Mucosa of stomach (tissue), 1 donor: ENCODE measurements at regions not wholly inside any gene's neighbourhood (a gene's known extent, or its start where the extent isn't known, plus 50 kb on each side); places are given as distances from the start of the nearest gene placed in this dataset.
"Not testable (repeated sequence)": the region's sequence is repeated elsewhere in the genome, so short reads cannot be mapped to it uniquely, and the experiment has no call there.

Source experiments
- H3K27me3 ChIP-seq: one replicate; pipeline ENCODE4 v1.7.0; 2013; ENCODE audit warnings: mild to moderate bottlenecking, low read length; ENCODE audit not compliant: control insufficient read depth, insufficient read depth
- H3K36me3 ChIP-seq: one replicate; pipeline ENCODE4 v1.7.0; 2013; ENCODE audit warnings: low read length; ENCODE audit not compliant: control insufficient read depth, insufficient read depth
- H3K4me1 ChIP-seq: one replicate; pipeline ENCODE4 v1.7.0; 2013; ENCODE audit warnings: mild to moderate bottlenecking, low read length; ENCODE audit not compliant: control insufficient read depth, insufficient read depth
- H3K4me3 ChIP-seq: one replicate; pipeline ENCODE4 v1.7.0; 2013; ENCODE audit warnings: low read length
- H3K9ac ChIP-seq: one replicate; pipeline ENCODE4 v1.7.0; 2013; ENCODE audit warnings: mild to moderate bottlenecking, low read length, moderate library complexity
- H3K9me3 ChIP-seq: one replicate; pipeline ENCODE4 v1.7.0; 2013; ENCODE audit warnings: mild to moderate bottlenecking, low read length, moderate library complexity; ENCODE audit not compliant: control insufficient read depth
- donor health status: Pancreatic carcinoma.

DNA sequence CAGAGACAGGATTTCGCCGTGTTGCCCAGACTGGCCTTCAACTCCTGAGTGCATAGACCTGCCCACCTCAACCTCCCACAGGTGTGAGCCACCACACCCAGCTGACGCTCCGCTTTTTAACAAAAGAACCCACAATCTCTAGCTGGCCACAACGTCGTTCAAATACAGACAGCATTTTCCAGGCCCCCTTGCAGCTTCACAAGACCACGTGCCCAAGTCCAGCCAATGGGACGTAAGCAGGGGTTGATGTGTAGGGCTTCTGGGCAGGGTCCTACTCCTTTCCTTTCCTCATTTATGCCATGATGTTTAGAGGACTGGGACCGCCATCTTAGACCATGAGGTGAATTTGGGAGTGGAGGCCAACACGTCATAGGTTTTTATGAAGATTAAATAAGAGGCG, 81.0 kb downstream of the TFAP2C start:
- H3K9me3 ChIP-seq: no peaks in the 10 kb centered on the region
- H3K36me3 ChIP-seq: no peaks in the 10 kb centered on the region
- H3K27me3 ChIP-seq: no peaks in the 10 kb centered on the region
- H3K4me1 ChIP-seq: no peaks in the 10 kb centered on the region
- H3K4me3 ChIP-seq: no peak overlapping the region
- no peak overlapping the region for H3K9ac ChIP-seq

DNA sequence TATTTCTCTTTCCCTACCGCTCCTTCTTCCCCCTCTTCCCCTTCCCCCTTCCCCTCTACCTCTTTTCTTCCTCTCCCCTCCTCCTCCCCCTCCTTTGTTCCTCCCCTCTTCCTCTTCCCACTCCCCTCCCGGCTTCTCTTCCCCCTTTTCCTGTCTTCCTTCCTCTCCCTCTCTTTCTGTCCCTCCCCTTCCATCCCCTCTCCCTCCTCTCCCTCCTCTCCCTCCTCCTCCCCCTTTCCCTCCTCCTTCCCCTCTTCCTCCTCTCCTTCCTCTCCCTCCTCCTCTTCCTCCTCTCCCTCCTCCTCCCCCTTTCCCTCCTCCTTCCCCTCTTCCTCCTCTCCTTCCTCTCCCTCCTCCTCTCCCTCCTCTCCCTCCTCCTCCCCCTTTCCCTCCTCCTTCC, 81.5 kb downstream of the TFAP2C start:
- H3K4me1 ChIP-seq, H3K9ac ChIP-seq, H3K27me3 ChIP-seq, H3K9me3 ChIP-seq, H3K36me3 ChIP-seq, H3K4me3 ChIP-seq: not testable (repeated sequence)

DNA sequence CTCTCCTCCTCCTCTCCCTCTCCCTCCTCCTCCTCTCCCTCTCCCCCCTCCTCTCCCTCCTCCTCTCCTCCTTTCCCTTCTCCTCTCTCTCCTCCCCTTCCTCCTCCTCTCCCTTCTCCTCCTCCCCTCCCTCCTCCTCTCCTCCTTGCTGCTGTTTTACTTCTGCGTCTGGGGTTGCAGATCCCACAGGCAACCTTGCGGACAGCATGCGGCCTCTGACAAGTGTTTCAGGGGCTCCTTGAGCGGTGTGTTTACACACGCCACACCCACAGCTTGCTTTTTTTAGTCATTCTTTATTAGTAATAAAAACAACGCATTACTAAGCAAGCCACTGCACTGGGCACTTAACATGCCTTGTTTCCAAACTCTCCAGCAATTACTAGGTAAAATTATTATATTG, 81.9 kb downstream of the TFAP2C start:
- no peaks in the 10 kb centered on the region for H3K27me3 ChIP-seq
- no peak overlapping the region for H3K4me3 ChIP-seq
- H3K4me1 ChIP-seq: no peaks in the 10 kb centered on the region
- no peaks in the 10 kb centered on the region for H3K36me3 ChIP-seq
- H3K9me3 ChIP-seq: no peaks in the 10 kb centered on the region
- no peak overlapping the region for H3K9ac ChIP-seq

DNA sequence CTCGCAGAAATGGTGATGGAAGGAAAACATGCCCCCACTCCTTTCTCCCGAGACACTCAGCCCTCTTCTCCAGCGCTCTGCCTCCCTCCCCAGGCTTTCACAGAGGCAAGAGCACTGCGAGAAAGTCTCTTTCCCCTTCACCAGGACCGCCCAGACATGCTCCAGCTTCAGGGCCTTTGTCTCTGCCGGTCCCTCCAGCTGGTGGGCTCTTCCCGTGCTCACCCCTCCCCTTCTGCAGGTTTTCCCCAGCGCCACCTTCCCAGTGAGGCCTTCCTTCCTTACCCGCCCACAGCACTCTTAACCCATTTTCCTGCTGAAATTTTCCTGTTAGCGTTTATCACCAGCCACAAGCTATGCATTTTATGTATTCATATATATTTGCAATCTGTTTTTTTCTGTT, 86.2 kb downstream of the TFAP2C start:
- H3K9ac ChIP-seq: no peak overlapping the region
- H3K27me3 ChIP-seq: no peaks in the 10 kb centered on the region
- H3K9me3 ChIP-seq: no peaks in the 10 kb centered on the region
- no peak overlapping the region for H3K4me3 ChIP-seq
- H3K4me1 ChIP-seq: no peaks in the 10 kb centered on the region
- H3K36me3 ChIP-seq: no peaks in the 10 kb centered on the region

DNA sequence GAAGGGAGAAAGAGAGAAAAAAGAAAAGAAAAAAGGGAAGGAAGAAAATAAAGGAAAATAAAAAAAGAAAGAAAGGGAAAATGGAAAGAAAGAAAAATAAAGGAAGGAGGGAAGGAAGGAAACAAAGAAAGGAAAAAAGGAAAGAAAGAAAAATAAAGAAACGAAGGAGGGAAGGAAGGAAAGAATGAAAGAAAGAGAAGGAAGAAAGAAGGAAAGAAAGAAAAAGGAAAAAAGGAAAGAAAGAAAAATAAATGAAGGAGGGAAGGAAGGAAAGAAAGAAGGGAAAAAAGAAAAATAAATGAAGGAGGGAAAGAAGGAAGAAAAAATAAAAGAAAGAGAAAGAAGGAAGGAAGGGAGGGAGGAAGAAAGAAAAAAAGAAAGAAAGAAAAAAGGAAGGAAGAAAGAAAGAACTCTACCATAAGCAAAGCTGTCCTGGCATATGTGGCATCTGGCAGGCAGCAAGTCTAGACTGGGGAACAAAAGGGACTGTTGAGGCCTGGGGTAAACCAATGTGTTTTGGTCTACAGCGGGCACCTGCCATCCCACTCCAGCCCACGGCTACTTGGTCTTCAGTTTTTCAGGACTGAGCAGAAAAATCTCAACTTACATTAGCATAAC, 86.9 kb downstream of the TFAP2C start:
- Histone ChIP-seq H3K9ac (no peak overlapping the region), H3K4me1 (no peaks in the 10 kb centered on the region), H3K9me3 (no peaks in the 10 kb centered on the region), H3K36me3 (no peaks in the 10 kb centered on the region), H3K4me3 (no peak overlapping the region), H3K27me3 (no peaks in the 10 kb centered on the region)

DNA sequence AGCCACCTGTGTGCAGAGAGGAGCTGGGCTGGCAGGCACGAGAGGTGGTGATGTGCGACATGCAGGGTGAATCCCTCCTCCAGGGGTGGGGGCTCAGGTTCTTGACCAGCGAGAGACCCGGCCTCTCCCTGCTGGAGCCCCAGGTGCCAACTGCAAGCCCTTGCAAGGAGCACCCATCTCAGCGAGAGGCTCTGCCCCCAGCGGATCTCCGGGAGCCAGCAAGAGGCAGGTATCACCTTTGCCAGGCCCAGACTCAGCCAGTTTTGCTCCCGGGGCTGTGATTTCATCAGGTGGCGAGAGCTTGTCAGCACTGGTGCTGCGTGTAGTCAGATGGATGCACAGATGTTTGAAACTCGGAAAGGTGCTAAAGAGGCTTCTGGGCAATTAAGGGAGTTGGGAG, 87.7 kb downstream of the TFAP2C start:
- Histone ChIP-seq H3K9me3 (no peaks in the 10 kb centered on the region), H3K4me1 (no peaks in the 10 kb centered on the region), H3K9ac (no peak overlapping the region), H3K36me3 (no peaks in the 10 kb centered on the region), H3K27me3 (no peaks in the 10 kb centered on the region), H3K4me3 (no peak overlapping the region)

DNA sequence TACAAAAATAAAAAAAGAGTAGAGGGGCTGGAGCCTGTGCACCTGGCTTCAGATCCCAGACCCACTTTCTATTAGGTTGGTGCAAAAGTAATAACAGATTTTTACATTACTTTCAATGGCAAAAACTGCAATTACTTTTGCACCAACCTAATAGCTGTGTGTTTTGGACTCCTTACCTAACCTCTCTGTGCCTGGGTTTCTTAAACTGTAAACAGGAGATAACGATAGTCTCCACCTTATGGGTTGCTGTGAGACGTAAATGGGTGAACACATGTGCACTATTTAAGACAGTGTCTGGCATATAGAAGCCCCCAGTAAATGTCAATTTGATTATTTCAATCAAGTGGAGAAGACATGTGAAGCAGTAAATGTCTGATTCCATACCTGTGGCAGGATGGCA, 89.7 kb downstream of the TFAP2C start:
- Histone ChIP-seq H3K4me1 (no peaks in the 10 kb centered on the region), H3K27me3 (no peaks in the 10 kb centered on the region), H3K4me3 (no peak overlapping the region), H3K36me3 (no peaks in the 10 kb centered on the region), H3K9me3 (no peaks in the 10 kb centered on the region), H3K9ac (no peak overlapping the region)

DNA sequence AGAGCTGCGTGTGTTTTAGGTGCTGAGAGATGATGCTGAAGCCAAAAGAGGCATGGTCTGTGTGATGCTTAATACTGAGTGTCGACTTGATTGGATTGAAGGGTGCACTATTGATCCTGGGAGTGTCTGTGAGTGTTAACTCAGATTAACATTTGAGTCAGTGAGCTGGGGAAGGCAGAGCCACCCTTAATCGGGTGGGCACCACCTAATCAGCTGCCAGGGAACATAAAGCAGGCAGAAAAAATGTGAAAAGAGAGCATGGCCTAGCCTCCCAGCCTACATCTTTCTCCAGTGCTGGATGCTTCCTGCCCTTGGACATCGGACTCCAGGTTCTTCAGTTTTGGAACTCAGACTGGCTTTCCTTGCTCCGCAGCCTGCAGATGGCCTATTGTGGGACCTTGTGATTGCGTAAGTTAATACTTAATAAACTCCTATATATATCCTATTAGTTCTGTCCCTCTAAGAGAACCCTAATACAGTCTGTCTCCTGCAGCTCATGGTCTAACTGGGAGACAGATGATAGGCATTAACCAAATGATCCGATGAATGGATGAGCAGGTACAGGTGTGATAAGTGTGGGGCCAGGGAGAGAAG, 91.6 kb downstream of the TFAP2C start:
- Histone ChIP-seq H3K36me3 (no peaks in the 10 kb centered on the region), H3K9ac (no peak overlapping the region), H3K4me3 (no peak overlapping the region), H3K27me3 (peaks cover 4% of the 10 kb centered on the region), H3K9me3 (no peaks in the 10 kb centered on the region), H3K4me1 (no peaks in the 10 kb centered on the region)

DNA sequence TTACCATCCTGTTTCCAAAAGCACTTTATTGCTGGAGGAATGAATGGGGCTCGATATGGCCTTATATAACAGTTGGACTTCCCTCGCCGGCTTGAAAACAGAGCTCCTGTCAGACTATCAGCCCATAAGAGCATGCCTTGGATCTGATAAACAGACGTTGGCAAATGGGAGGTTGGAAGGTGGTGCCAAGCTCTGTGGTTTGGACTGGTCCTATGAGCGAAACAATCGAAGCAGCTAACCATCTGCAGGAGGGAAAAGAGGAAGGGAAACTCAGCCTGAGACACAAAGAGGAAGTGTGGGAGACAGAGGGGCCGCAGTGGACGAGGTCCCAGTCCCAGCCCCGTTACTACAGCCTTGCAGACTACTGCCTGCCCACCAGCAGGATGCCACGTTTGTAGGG, 92.9 kb downstream of the TFAP2C start:
- H3K4me3 ChIP-seq: no peak overlapping the region
- no peaks in the 10 kb centered on the region for H3K9me3 ChIP-seq
- no peak overlapping the region for H3K9ac ChIP-seq
- no peaks in the 10 kb centered on the region for H3K4me1 ChIP-seq
- no peaks in the 10 kb centered on the region for H3K36me3 ChIP-seq
- peaks cover 4% of the 10 kb centered on the region for H3K27me3 ChIP-seq

DNA sequence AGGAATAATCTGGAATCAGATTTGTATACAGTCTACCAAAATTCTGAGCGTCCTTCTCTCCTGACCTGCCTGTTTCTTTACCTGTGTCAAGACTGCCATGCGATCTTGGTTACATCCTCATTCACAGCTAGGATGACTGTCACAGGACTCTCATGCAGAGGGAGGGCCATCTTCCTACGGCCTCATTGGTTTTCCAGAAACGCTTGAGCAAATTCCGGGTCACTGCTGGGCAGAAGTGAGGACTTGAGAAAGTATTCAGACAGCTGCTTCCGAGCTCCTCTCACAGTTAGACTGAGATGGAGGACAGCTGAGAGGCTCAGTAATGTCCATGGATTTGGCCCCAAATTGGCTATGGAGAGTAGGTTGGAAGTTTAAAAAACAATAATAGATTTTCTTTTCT, 94.2 kb downstream of the TFAP2C start:
- H3K9ac ChIP-seq: no peak overlapping the region
- no peak overlapping the region for H3K4me3 ChIP-seq
- no peaks in the 10 kb centered on the region for H3K36me3 ChIP-seq
- H3K9me3 ChIP-seq: no peaks in the 10 kb centered on the region
- H3K4me1 ChIP-seq: no peaks in the 10 kb centered on the region
- peaks cover 4% of the 10 kb centered on the region for H3K27me3 ChIP-seq

DNA sequence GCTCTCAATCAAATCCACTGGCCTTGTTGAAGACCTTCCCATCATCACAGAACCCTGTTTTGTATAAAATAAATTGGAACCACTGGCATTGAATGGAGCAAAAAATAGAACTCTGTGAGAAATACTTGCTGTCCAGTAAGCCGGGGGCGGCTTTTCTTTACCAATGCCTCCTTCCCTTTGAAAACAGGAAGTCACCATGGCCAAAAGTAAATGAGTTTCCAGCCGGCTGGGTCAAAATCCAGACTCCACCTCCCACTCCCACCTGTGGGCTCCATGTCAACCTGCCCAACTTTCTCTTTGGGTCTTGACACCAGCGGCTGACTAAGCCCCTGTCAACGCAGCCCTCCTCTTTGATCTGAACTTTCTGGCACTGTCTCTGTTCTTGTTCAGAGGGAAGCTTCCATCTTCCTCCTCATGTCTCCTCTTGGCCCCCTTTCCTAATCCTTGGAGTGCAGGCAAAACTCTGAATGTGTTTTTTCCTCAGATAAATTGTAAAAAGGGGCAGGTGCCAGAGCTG, 95.2 kb downstream of the TFAP2C start:
- H3K9me3 ChIP-seq: no peaks in the 10 kb centered on the region
- H3K9ac ChIP-seq: no peak overlapping the region
- no peaks in the 10 kb centered on the region for H3K36me3 ChIP-seq
- no peaks in the 10 kb centered on the region for H3K4me1 ChIP-seq
- H3K4me3 ChIP-seq: no peak overlapping the region
- H3K27me3 ChIP-seq: peaks cover 4% of the 10 kb centered on the region

DNA sequence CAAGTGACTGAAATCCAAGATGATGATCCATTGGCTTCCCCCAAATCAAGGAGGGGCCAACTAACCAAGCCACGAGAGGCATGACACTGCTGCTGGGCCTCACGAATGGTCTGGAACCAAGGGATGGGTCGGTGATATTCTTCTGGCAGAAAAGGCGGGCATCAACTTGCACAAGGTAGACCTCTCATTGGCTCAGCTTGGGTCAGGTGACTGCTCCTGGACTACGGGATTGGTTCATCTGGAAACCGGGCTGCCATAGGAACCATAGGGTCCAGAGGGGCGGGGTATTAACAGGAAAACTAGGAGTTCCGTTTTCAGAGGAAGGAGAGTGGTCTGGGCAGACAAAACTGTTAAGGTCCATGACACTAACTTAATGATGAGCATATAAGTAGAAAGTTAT, 100.9 kb downstream of the TFAP2C start:
- peaks cover 4% of the 10 kb centered on the region for H3K27me3 ChIP-seq
- H3K9me3 ChIP-seq: no peaks in the 10 kb centered on the region
- no peak overlapping the region for H3K9ac ChIP-seq
- H3K36me3 ChIP-seq: no peaks in the 10 kb centered on the region
- peaks cover 4% of the 10 kb centered on the region for H3K4me1 ChIP-seq
- H3K4me3 ChIP-seq: no peak overlapping the region

DNA sequence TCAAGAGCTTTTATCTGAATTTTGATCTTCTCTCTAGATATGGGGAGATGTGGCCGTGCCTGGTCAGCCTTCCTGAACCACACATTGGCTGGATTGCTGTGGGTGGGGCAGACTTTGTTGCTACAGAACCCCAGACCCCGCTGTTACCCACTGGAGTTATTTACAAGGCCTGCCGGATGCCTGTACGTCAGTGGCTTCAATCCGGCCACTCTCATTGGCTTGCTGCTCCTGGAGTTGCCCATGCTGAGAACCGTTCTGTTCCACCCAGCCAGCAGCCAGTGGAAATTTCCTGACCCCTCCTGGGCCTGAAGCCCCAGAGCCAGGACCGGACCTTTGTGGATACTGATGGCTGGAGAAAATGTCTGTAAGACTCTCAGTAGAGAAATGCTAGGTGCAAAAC, 101.9 kb downstream of the TFAP2C start:
- Histone ChIP-seq H3K4me1 (peaks cover 4% of the 10 kb centered on the region), H3K4me3 (no peak overlapping the region), H3K27me3 (no peaks in the 10 kb centered on the region), H3K36me3 (no peaks in the 10 kb centered on the region), H3K9me3 (no peaks in the 10 kb centered on the region), H3K9ac (no peak overlapping the region)
